IMR-90 (cell line): ENCODE measurements at regions not wholly inside any gene's neighbourhood (a gene's known extent, or its start where the extent isn't known, plus 50 kb on each side); places are given as distances from the start of the nearest gene placed in this dataset.

ENCODE experiments used
- ATAC-seq: fragments of 200-7000 bp; cut with Tn5 transposase; 2 replicates; pipeline ENCODE4 v1.9.1; 2020; ENCODE audit warnings: low read depth, mild to moderate bottlenecking, moderate library complexity
- BruUV-seq: library from RNA; stranded (reverse); fragments of 400-500 nt; replicated peaks from 2 replicates; lab custom pipeline; 2021; lab: Mats Ljungman, UMichigan
- CTCF ChIA-PET: fragments of 300-600 bp; formaldehyde crosslinking; extraction: SDS; loops from one replicate; lab custom pipeline; 2021; ENCODE audit warnings: antibody characterized with exemption; lab: Yijun Ruan, JAX
- POLR2A ChIA-PET: fragments of 300-600 bp; sonication (Branson Sonifier 250); formaldehyde crosslinking; loops from one replicate; lab custom pipeline; 2022; ENCODE audit warnings: antibody characterized with exemption; ENCODE audit not compliant: unreplicated experiment; lab: Charles Lee
- DNase-seq: peaks from one replicate; pipeline ENCODE4 v3.0.0; 2013
- H2AFZ ChIP-seq: replicated peaks from 2 replicates; pipeline ENCODE3; 2013; ENCODE audit warnings: low read length, mild to moderate bottlenecking; ENCODE audit not compliant: poor library complexity
- H2AK5ac ChIP-seq: 2 replicates; pipeline ENCODE4 v1.6.1; 2013; ENCODE audit warnings: low read depth, low read length, inconsistent platforms
- H2AK9ac ChIP-seq: replicated peaks from 2 replicates; pipeline ENCODE3; 2013; ENCODE audit warnings: mild to moderate bottlenecking, low read depth, low read length, moderate library complexity; ENCODE audit not compliant: poor library complexity
- H2BK120ac ChIP-seq: 2 replicates; pipeline ENCODE4 v1.6.1; 2013; ENCODE audit warnings: low read depth, low read length, inconsistent platforms
- H2BK15ac ChIP-seq: 3 replicates; pipeline ENCODE4 v1.6.1; 2013; ENCODE audit warnings: low read depth, low read length, inconsistent platforms
- H2BK20ac ChIP-seq: 2 replicates; pipeline ENCODE4 v1.6.1; 2013; ENCODE audit warnings: low read depth, mild to moderate bottlenecking, inconsistent platforms, low read length, moderate library complexity
- H2BK5ac ChIP-seq: 2 replicates; pipeline ENCODE4 v1.6.1; 2013; ENCODE audit warnings: mild to moderate bottlenecking, low read depth, low read length, inconsistent platforms; ENCODE audit not compliant: poor library complexity, severe bottlenecking
- H3K14ac ChIP-seq: replicated peaks from 2 replicates; pipeline ENCODE4 v1.6.1; 2013; ENCODE audit warnings: low read depth, low read length, inconsistent platforms
- H3K18ac ChIP-seq: 2 replicates; pipeline ENCODE4 v1.6.1; 2013; ENCODE audit warnings: low read depth, low read length, control low read depth
- H3K23ac ChIP-seq: 2 replicates; pipeline ENCODE4 v1.6.1; 2013; ENCODE audit warnings: low read depth, low read length, inconsistent platforms
- H3K27ac ChIP-seq: 2 replicates; pipeline ENCODE4 v1.5.1; 2013; ENCODE audit warnings: mild to moderate bottlenecking, control low read depth, low read length; ENCODE audit not compliant: insufficient read depth
- H3K27me3 ChIP-seq: 2 replicates; pipeline ENCODE4 v1.6.1; 2013; ENCODE audit warnings: low read length; ENCODE audit not compliant: control insufficient read depth, insufficient read depth
- H3K36me3 ChIP-seq: 2 replicates; pipeline ENCODE4 v1.6.1; 2013; ENCODE audit warnings: low read length, mixed read lengths; ENCODE audit not compliant: control insufficient read depth, insufficient read depth
- H3K4ac ChIP-seq: 2 replicates; pipeline ENCODE4 v1.6.1; 2013; ENCODE audit warnings: low read depth, low read length, inconsistent platforms
- H3K4me1 ChIP-seq: 2 replicates; pipeline ENCODE4 v1.6.1; 2013; ENCODE audit warnings: low read length, mixed read lengths; ENCODE audit not compliant: control insufficient read depth, insufficient read depth
- H3K4me2 ChIP-seq: 2 replicates; pipeline ENCODE4 v1.6.1; 2013; ENCODE audit warnings: low read depth, mild to moderate bottlenecking, control low read depth, low read length, moderate library complexity
- H3K4me3 ChIP-seq: 2 replicates; pipeline ENCODE4 v1.5.1; 2013; ENCODE audit warnings: low read depth, mild to moderate bottlenecking, control low read depth, low read length, moderate library complexity; ENCODE audit not compliant: insufficient read depth
- H3K56ac ChIP-seq: 2 replicates; pipeline ENCODE4 v1.6.1; 2013; ENCODE audit warnings: low read length, inconsistent platforms; ENCODE audit not compliant: insufficient read depth; ENCODE audit errors: extremely low read depth
- H3K79me1 ChIP-seq, 2 experiments: 2 replicates each; pipeline ENCODE4 v1.6.1; 2013; ENCODE audit warnings: low read length in 2 of 2, inconsistent platforms in 1 of 2, low read depth in 1 of 2
- H3K9ac ChIP-seq: 2 replicates; pipeline ENCODE4 v1.6.1; 2013; ENCODE audit warnings: low read depth, low read length, control low read depth
- H3K9me1 ChIP-seq: 2 replicates; pipeline ENCODE4 v1.6.1; 2013; ENCODE audit warnings: low read length, inconsistent platforms; ENCODE audit not compliant: insufficient read depth
- H3K9me3 ChIP-seq: 2 replicates; pipeline ENCODE4 v1.6.1; 2013; ENCODE audit warnings: low read length; ENCODE audit not compliant: control insufficient read depth, insufficient read depth
- H4K20me1 ChIP-seq: 2 replicates; pipeline ENCODE4 v1.6.1; 2013; ENCODE audit warnings: low read length, inconsistent platforms; ENCODE audit not compliant: insufficient read depth
- H4K5ac ChIP-seq: 2 replicates; pipeline ENCODE4 v1.6.1; 2013; ENCODE audit warnings: mild to moderate bottlenecking, low read depth, low read length, control low read depth
- H4K8ac ChIP-seq, 2 experiments: 2 replicates each; pipeline ENCODE4 v1.6.1; 2013; ENCODE audit warnings: low read depth in 2 of 2, low read length in 2 of 2, control low read depth in 1 of 2, inconsistent platforms in 1 of 2
- H4K91ac ChIP-seq: 2 replicates; pipeline ENCODE4 v1.6.1; 2013; ENCODE audit warnings: low read depth, low read length, inconsistent platforms; ENCODE audit not compliant: insufficient read depth
- CHD1 ChIP-seq: IDR thresholded peaks from 2 replicates; pipeline ENCODE4 v1.6.1; 2012; ENCODE audit warnings: low read depth, low read length, improper control_type of control experiment
- MAFK ChIP-seq: IDR thresholded peaks from 2 replicates; pipeline ENCODE4 v1.6.1; 2012; ENCODE audit warnings: low read depth, low read length, improper control_type of control experiment
- RAD21 ChIP-seq: IDR thresholded peaks from 2 replicates; pipeline ENCODE4 v1.6.1; 2012; ENCODE audit warnings: low read length, improper control_type of control experiment
- RFX5 ChIP-seq: IDR thresholded peaks from 2 replicates; pipeline ENCODE4 v1.8.0; 2012; ENCODE audit warnings: low read depth, mild to moderate bottlenecking, low read length, moderate library complexity
- WGBS, 2 experiments: methylation state at CpG; one replicate each; pipeline versions ENCODE4 v1.1.5 to v1.1.7; 2013; ENCODE audit warnings: missing lambda C conversion rate in 2 of 2; ENCODE audit not compliant: insufficient read length in 1 of 2; ENCODE audit errors: extremely low coverage in 2 of 2; 5-methylcytosine and 5-hydroxymethylcytosine counted together
- dilution Hi-C: fragments of 300-500 bp; cut with HindIII; formaldehyde crosslinking; loops from one replicate; pipeline ENCODE4 v1.14.3; 2018; ENCODE audit warnings: low sequenced_read_pairs; ENCODE audit not compliant: unreplicated experiment
- in situ Hi-C: fragments of 300-500 bp; cut with MboI; formaldehyde crosslinking; loops from 3 replicates; pipeline ENCODE4 v1.14.3; 2019; ENCODE audit warnings: low sequenced_read_pairs, inconsistent platforms, mixed read lengths
- intact Hi-C: fragments of 100-400 bp; cut with micrococcal nuclease; formaldehyde crosslinking; loops from 2 replicates; pipeline ENCODE4 v1.10.0; 2022
- TF ChIP-seq, protein P1 (sequence below): conservative IDR thresholded peaks from 2 replicates; pipeline ENCODE4 v1.5.1; 2012; ENCODE audit warnings: mild to moderate bottlenecking, low read depth, low read length, improper control_type of control experiment
- TF ChIP-seq, protein P2 (sequence below): fragments of 150-350 bp; IDR thresholded peaks from 2 replicates; pipeline ENCODE4 v1.6.1; 2017; ENCODE audit warnings: mild to moderate bottlenecking, antibody characterized with exemption, low read length, low read depth

DNA sequence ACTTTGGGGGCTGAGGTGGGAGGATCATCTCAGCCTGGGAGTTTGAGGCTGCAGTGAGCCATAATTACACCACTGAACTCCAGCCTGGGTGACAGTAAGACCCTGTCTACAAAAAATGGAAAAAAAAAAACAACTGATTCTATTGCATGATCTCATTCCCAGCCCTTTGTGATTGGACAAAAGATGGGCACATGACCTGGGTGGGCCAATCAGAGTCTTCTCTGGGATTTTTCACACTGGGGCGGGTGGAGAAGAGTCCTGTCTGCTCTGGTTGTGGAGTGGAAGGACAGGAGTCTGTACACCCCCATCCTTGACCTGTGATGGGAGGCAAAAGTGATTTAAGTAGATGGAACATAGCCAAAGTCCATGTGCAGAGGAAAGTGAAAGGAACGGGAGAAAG, 170.5 kb downstream of the UQCRFS1 start:
- no peaks in the 10 kb centered on the region for H3K36me3 ChIP-seq
- no peak overlapping the region for H3K14ac ChIP-seq
- no peak overlapping the region for H2BK20ac ChIP-seq
- intact Hi-C loops = no loop called here
- H2BK15ac ChIP-seq = no peak overlapping the region
- H3K4me2 ChIP-seq = no peak overlapping the region
- no peak overlapping the region for H2BK120ac ChIP-seq
- no peak overlapping the region for H3K23ac ChIP-seq
- TF ChIP-seq RFX5 (no peak), RAD21 (no peak), MAFK (no peak), CHD1 (no peak)
- TF ChIP-seq, protein P1, sequence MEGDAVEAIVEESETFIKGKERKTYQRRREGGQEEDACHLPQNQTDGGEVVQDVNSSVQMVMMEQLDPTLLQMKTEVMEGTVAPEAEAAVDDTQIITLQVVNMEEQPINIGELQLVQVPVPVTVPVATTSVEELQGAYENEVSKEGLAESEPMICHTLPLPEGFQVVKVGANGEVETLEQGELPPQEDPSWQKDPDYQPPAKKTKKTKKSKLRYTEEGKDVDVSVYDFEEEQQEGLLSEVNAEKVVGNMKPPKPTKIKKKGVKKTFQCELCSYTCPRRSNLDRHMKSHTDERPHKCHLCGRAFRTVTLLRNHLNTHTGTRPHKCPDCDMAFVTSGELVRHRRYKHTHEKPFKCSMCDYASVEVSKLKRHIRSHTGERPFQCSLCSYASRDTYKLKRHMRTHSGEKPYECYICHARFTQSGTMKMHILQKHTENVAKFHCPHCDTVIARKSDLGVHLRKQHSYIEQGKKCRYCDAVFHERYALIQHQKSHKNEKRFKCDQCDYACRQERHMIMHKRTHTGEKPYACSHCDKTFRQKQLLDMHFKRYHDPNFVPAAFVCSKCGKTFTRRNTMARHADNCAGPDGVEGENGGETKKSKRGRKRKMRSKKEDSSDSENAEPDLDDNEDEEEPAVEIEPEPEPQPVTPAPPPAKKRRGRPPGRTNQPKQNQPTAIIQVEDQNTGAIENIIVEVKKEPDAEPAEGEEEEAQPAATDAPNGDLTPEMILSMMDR = no peak
- TF ChIP-seq, protein P2, sequence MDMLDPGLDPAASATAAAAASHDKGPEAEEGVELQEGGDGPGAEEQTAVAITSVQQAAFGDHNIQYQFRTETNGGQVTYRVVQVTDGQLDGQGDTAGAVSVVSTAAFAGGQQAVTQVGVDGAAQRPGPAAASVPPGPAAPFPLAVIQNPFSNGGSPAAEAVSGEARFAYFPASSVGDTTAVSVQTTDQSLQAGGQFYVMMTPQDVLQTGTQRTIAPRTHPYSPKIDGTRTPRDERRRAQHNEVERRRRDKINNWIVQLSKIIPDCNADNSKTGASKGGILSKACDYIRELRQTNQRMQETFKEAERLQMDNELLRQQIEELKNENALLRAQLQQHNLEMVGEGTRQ = peak; percentile 54; the same call in 1 of the 2 replicates
- H2BK5ac ChIP-seq = no peak overlapping the region
- no peak overlapping the region for H3K56ac ChIP-seq
- no peaks in the 10 kb centered on the region for H3K27me3 ChIP-seq
- H4K5ac ChIP-seq = no peak overlapping the region
- H3K4ac ChIP-seq = no peak overlapping the region
- no peak for DNase-seq
- BruUV-seq = no TSS peak
- WGBS, 2 experiments = no CpG with 5 or more reads among the region's 2 CpGs
- ChIA-PET POLR2A (no interaction called here), CTCF (no interaction called here)
- no peaks in the 10 kb centered on the region for H4K20me1 ChIP-seq
- no peak overlapping the region for H3K4me3 ChIP-seq
- H3K4me1 ChIP-seq = no peaks in the 10 kb centered on the region
- no peak for ATAC-seq
- no peaks in the 10 kb centered on the region for H3K9me1 ChIP-seq
- no peak overlapping the region for H2AFZ ChIP-seq
- no peak overlapping the region for H3K9ac ChIP-seq
- no peak overlapping the region for H2AK9ac ChIP-seq
- no peak overlapping the region for H4K8ac ChIP-seq
- H3K79me1 ChIP-seq = no peaks in the 10 kb centered on the region
- H3K18ac ChIP-seq = no peak overlapping the region
- dilution Hi-C loops = no loop called here
- no peak overlapping the region for H2AK5ac ChIP-seq
- in situ Hi-C loops = no loop called here
- no peak overlapping the region for H3K27ac ChIP-seq
- no peak overlapping the region for H4K91ac ChIP-seq
- H3K9me3 ChIP-seq = peaks cover 2% of the 10 kb centered on the region; the same call in 1 of the 2 replicates
